HCT116 (cell line): ENCODE measurements at regions not wholly inside any gene's neighbourhood (a gene's known extent, or its start where the extent isn't known, plus 50 kb on each side); places are given as distances from the start of the nearest gene placed in this dataset.
"Not testable (repeated sequence)": the region's sequence is repeated elsewhere in the genome, so short reads cannot be mapped to it uniquely, and the experiment has no call there.

Experiments used
- ATAC-seq: fragments of 200-7000 bp; cut with Tn5 transposase; 2 replicates; pipeline ENCODE4 v1.9.1; 2020; ENCODE audit warnings: mild to moderate bottlenecking, moderate library complexity
- BruUV-seq: library from RNA; stranded (reverse); fragments of 400-500 nt; replicated peaks from 2 replicates; lab custom pipeline; 2021; lab: Mats Ljungman, UMichigan
- CTCF ChIA-PET: fragments of 300-600 bp; sonication (Branson Sonifier 250); formaldehyde crosslinking; loops from one replicate; lab custom pipeline; 2021; ENCODE audit warnings: antibody characterized with exemption; lab: Charles Lee
- POLR2A ChIA-PET: fragments of 300-600, 350-600 bp; sonication (Branson Sonifier 250); formaldehyde crosslinking; loops from one replicate; lab custom pipeline; 2021; ENCODE audit warnings: antibody characterized with exemption; lab: Charles Lee
- RAD21 ChIA-PET, 2 experiments: fragments of 300-600 bp; sonication (Branson Sonifier 250); formaldehyde crosslinking; loops; one replicate each; lab custom pipeline; 2023; ENCODE audit warnings: low total read pairs in 2 of 2; ENCODE audit not compliant: uncharacterized antibody in 2 of 2, unreplicated experiment in 2 of 2, low non-redundant PET in 1 of 2; lab: Charles Lee
- DNase-seq: peaks from one replicate; pipeline ENCODE4 v3.0.0-alpha.2; 2010; ENCODE audit warnings: low read depth, low spot score
- H2AFZ ChIP-seq: fragments of 200-600 bp; shearing (Covaris generic), sonication (generic); 2 replicates; pipeline ENCODE4 v1.6.1; 2017; ENCODE audit warnings: low read depth, mixed run types, mixed read lengths, antibody characterized with exemption, low read length; ENCODE audit not compliant: poor library complexity, severe bottlenecking
- H3K27ac ChIP-seq: 2 replicates; pipeline ENCODE4 v1.5.1; 2012; ENCODE audit warnings: low read depth, low read length
- H3K27me3 ChIP-seq: fragments of 200-600 bp; sonication (generic); 2 replicates; pipeline ENCODE4 v1.6.1; 2016; ENCODE audit warnings: mixed run types, low read length, mixed read lengths; ENCODE audit not compliant: insufficient read depth
- H3K36me3 ChIP-seq, 2 experiments: fragments of 200-500 bp in 1 of 2; fragments of 200-600 bp in 1 of 2; sonication (Bioruptor generic) in 1 of 2; sonication (generic) in 1 of 2; 2 replicates each; pipeline versions ENCODE4 v1.5.1 to v1.6.1; 2014 to 2016; ENCODE audit warnings: low read length in 2 of 2, inconsistent platforms in 1 of 2, mixed read lengths in 1 of 2, mixed run types in 1 of 2; ENCODE audit not compliant: insufficient read depth in 2 of 2, control insufficient read depth in 1 of 2
- H3K4me1 ChIP-seq, 2 experiments: fragments of 200-600 bp in 1 of 2; sonication (generic) in 1 of 2; 2 replicates each; pipeline versions ENCODE4 v1.5.1 to v1.6.1; 2012 to 2017; ENCODE audit warnings: low read length in 2 of 2, inconsistent platforms in 1 of 2, mild to moderate bottlenecking in 1 of 2, mixed read lengths in 1 of 2, mixed run types in 1 of 2, moderate library complexity in 1 of 2; ENCODE audit not compliant: insufficient read depth in 2 of 2, control insufficient read depth in 1 of 2
- H3K4me2 ChIP-seq: fragments of 200-600 bp; sonication (generic); 2 replicates; pipeline ENCODE4 v1.6.1; 2017; ENCODE audit warnings: mixed run types, low read length, mixed read lengths
- H3K4me3 ChIP-seq, 2 experiments: fragments of 200-600 bp in 1 of 2; sonication (generic) in 1 of 2; replicated peaks in 1 of 2; 2 replicates each; pipeline ENCODE4 v1.5.1; 2011 to 2016; ENCODE audit warnings: low read length in 2 of 2, control low read depth in 1 of 2, low read depth in 1 of 2, mild to moderate bottlenecking in 1 of 2, mixed read lengths in 1 of 2, mixed run types in 1 of 2
- H3K79me2 ChIP-seq: fragments of 200-600 bp; sonication (generic); 2 replicates; pipeline ENCODE4 v1.6.1; 2017; ENCODE audit warnings: mild to moderate bottlenecking, mixed run types, low read length, moderate library complexity, mixed read lengths; ENCODE audit not compliant: insufficient read depth
- H3K9ac ChIP-seq: fragments of 200-600 bp; sonication (generic); 2 replicates; pipeline ENCODE4 v1.6.1; 2016; ENCODE audit warnings: low read length, mixed read lengths
- H3K9me2 ChIP-seq: fragments of 200-600 bp; sonication (generic), shearing (Covaris generic); 2 replicates; pipeline ENCODE4 v1.6.1; 2017; ENCODE audit warnings: mixed run types, mild to moderate bottlenecking, moderate library complexity; ENCODE audit not compliant: insufficient read depth
- H3K9me3 ChIP-seq, 2 experiments: fragments of 200-500 bp in 1 of 2; fragments of 200-600 bp in 1 of 2; sonication (Bioruptor generic) in 1 of 2; sonication (generic) in 1 of 2; 2 replicates each; pipeline ENCODE4 v1.6.1; 2014 to 2017; ENCODE audit warnings: low read length in 2 of 2, mixed read lengths in 2 of 2, inconsistent platforms in 1 of 2, low read depth in 1 of 2, mild to moderate bottlenecking in 1 of 2, mixed run types in 1 of 2, moderate library complexity in 1 of 2; ENCODE audit not compliant: control insufficient read depth in 1 of 2, insufficient read depth in 1 of 2
- H4K20me1 ChIP-seq: fragments of 200-600 bp; sonication (generic), shearing (Covaris generic); 2 replicates; pipeline ENCODE4 v1.6.1; 2017; ENCODE audit warnings: mixed run types, mild to moderate bottlenecking, moderate library complexity; ENCODE audit not compliant: insufficient read depth
- CBX3 ChIP-seq: IDR thresholded peaks from 2 replicates; pipeline ENCODE4 v1.6.1; 2012; ENCODE audit warnings: low read depth
- EZH2 ChIP-seq: fragments of 200-600 bp; sonication (generic); IDR thresholded peaks from 2 replicates; pipeline ENCODE4 v1.6.1; 2017; ENCODE audit warnings: antibody characterized with exemption, mixed run types
- EZH2phosphoT487 ChIP-seq: fragments of 200-600 bp; IDR thresholded peaks from 2 replicates; pipeline ENCODE4 v1.6.1; 2018; ENCODE audit warnings: antibody characterized with exemption, borderline replicate concordance
- FOSL1 ChIP-seq: IDR thresholded peaks from 2 replicates; pipeline ENCODE4 v1.6.1; 2012; ENCODE audit warnings: low read depth
- JUND ChIP-seq: IDR thresholded peaks from 2 replicates; pipeline ENCODE4 v1.6.1; 2012
- POLR2AphosphoS5 ChIP-seq: IDR thresholded peaks from 2 replicates; pipeline ENCODE4 v1.6.1; 2011; ENCODE audit warnings: mild to moderate bottlenecking, low read depth, low read length, moderate library complexity
- RAD21 ChIP-seq: IDR thresholded peaks from 2 replicates; pipeline ENCODE4 v1.6.1; 2012; ENCODE audit warnings: low read depth, mild to moderate bottlenecking
- REST ChIP-seq: IDR thresholded peaks from 2 replicates; pipeline ENCODE4 v1.6.1; 2012; ENCODE audit warnings: low read depth
- SIN3A ChIP-seq: IDR thresholded peaks from 2 replicates; pipeline ENCODE4 v1.6.1; 2012; ENCODE audit warnings: low read depth
- SP1 ChIP-seq: IDR thresholded peaks from 2 replicates; pipeline ENCODE4 v1.6.1; 2012; ENCODE audit warnings: low read depth
- SRF ChIP-seq: IDR thresholded peaks from 2 replicates; pipeline ENCODE4 v1.6.1; 2012; ENCODE audit warnings: low read depth
- TCF7L2 ChIP-seq: IDR thresholded peaks from 2 replicates; pipeline ENCODE4 v1.7.0; 2011; ENCODE audit warnings: borderline replicate concordance, inconsistent platforms; ENCODE audit not compliant: insufficient read depth, insufficient read length; ENCODE audit errors: extremely low read depth
- ZBTB33 ChIP-seq: IDR thresholded peaks from 2 replicates; pipeline ENCODE4 v1.6.1; 2011; ENCODE audit warnings: mild to moderate bottlenecking, low read length, moderate library complexity; ENCODE audit not compliant: insufficient replicate concordance; ENCODE audit errors: extremely low read depth
- ZFX ChIP-seq: fragments of 450-650 bp; IDR thresholded peaks from 2 replicates; pipeline ENCODE4 v1.6.1; 2017
- intact Hi-C: fragments of 100-400 bp; cut with micrococcal nuclease; formaldehyde crosslinking; loops from 2 replicates; pipeline ENCODE4 v1.10.0; 2022

GRCh38 chr9:22976454-22976853, 529.8 kb downstream of the DMRTA1 start:
- TF ChIP-seq POLR2AphosphoS5 = no peak
- no peak for TF ChIP-seq REST
- TF ChIP-seq EZH2phosphoT487 = no peak
- TF ChIP-seq ZFX = no peak
- TF ChIP-seq SRF = no peak
- no peak for TF ChIP-seq JUND
- TF ChIP-seq SP1 = no peak
- TF ChIP-seq EZH2 = no peak
- TF ChIP-seq TCF7L2 = no peak
- TF ChIP-seq ZBTB33 = no peak
- no peak for TF ChIP-seq FOSL1
- TF ChIP-seq SIN3A = no peak
- TF ChIP-seq RAD21 = no peak
- TF ChIP-seq CBX3 = no peak
- H3K9me2 ChIP-seq = no peaks in the 10 kb centered on the region
- ATAC-seq = no peak
- no peak for DNase-seq
- H3K9me3 ChIP-seq = peaks cover 0 to 15% of the 10 kb centered on the region in 2 experiments; a peak in 2 of 4 replicates
- no peaks in the 10 kb centered on the region for H3K4me1 ChIP-seq
- H3K27ac ChIP-seq = no peak overlapping the region
- no peaks in the 10 kb centered on the region for H4K20me1 ChIP-seq
- no peak overlapping the region for H2AFZ ChIP-seq
- H3K9ac ChIP-seq = no peak overlapping the region
- H3K4me3 ChIP-seq = no peak overlapping the region
- no peaks in the 10 kb centered on the region for H3K79me2 ChIP-seq
- CTCF ChIA-PET = no interaction called here
- intact Hi-C loops = no loop called here
- POLR2A ChIA-PET = no interaction called here
- H3K27me3 ChIP-seq = no peaks in the 10 kb centered on the region
- no TSS peak for BruUV-seq
- no peaks in the 10 kb centered on the region for H3K36me3 ChIP-seq
- H3K4me2 ChIP-seq = no peak overlapping the region
- RAD21 ChIA-PET = no interaction called here

GRCh38 chr9:22980429-22980828, 533.8 kb downstream of the DMRTA1 start:
- H3K4me3 ChIP-seq, H3K9me2 ChIP-seq, intact Hi-C loops, H3K36me3 ChIP-seq, CTCF ChIA-PET, ATAC-seq, RAD21 ChIA-PET, H3K27ac ChIP-seq, H3K9ac ChIP-seq, H3K27me3 ChIP-seq, BruUV-seq, POLR2A ChIA-PET, H3K9me3 ChIP-seq, H3K4me1 ChIP-seq, H3K79me2 ChIP-seq, H4K20me1 ChIP-seq, H3K4me2 ChIP-seq, H2AFZ ChIP-seq, DNase-seq: not testable (repeated sequence)
